Nephron progenitor cell (in vitro differentiated cells): ENCODE measurements at regions not wholly inside any gene's neighbourhood (a gene's known extent, or its start where the extent isn't known, plus 50 kb on each side); places are given as distances from the start of the nearest gene placed in this dataset.

Experiments used
- DNase-seq: peaks from one replicate; pipeline ENCODE4 v3.0.0; 2021
- H3K27ac Mint-ChIP-seq: 2 replicates; pipeline ENCODE4 v1.8.0; 2021; ENCODE audit warnings: mild to moderate bottlenecking, moderate library complexity, mixed read lengths
- H3K27me3 Mint-ChIP-seq: 2 replicates; pipeline ENCODE4 v1.8.0; 2021; ENCODE audit warnings: mild to moderate bottlenecking, low read depth, mixed read lengths; ENCODE audit not compliant: poor library complexity
- H3K36me3 Mint-ChIP-seq: 2 replicates; pipeline ENCODE4 v1.8.0; 2021; ENCODE audit warnings: low read depth, mixed read lengths
- H3K4me1 Mint-ChIP-seq: 2 replicates; pipeline ENCODE4 v1.8.0; 2021; ENCODE audit warnings: mixed read lengths
- H3K4me3 Mint-ChIP-seq: 2 replicates; pipeline ENCODE4 v1.8.0; 2021; ENCODE audit warnings: mild to moderate bottlenecking, moderate library complexity, mixed read lengths
- H3K9me3 Mint-ChIP-seq: 2 replicates; pipeline ENCODE4 v1.8.0; 2021; ENCODE audit warnings: mild to moderate bottlenecking, moderate library complexity, mixed read lengths
- CTCF ChIP-seq: fragments of 200-600 bp; sonication (generic); IDR thresholded peaks from 2 replicates; pipeline ENCODE4 v1.5.0; 2021; ENCODE audit warnings: antibody characterized with exemption

GRCh38 chr16:60304720-60305119, 1570.6 kb upstream of the GOT2 start:
- DNase-seq = no peak
- no peak overlapping the region for H3K4me3 Mint-ChIP-seq
- H3K9me3 Mint-ChIP-seq = no peaks in the 10 kb centered on the region
- H3K27me3 Mint-ChIP-seq = peaks cover 7% of the 10 kb centered on the region
- H3K27ac Mint-ChIP-seq = no peak overlapping the region
- H3K4me1 Mint-ChIP-seq = no peaks in the 10 kb centered on the region
- no peak for TF ChIP-seq CTCF
- H3K36me3 Mint-ChIP-seq = no peaks in the 10 kb centered on the region

- Mint-ChIP-seq H3K4me3 (no peak overlapping the region), H3K9me3 (no peaks in the 10 kb centered on the region), H3K27me3 (peaks cover 7% of the 10 kb centered on the region), H3K4me1 (no peaks in the 10 kb centered on the region), H3K36me3 (no peaks in the 10 kb centered on the region), H3K27ac (no peak overlapping the region)
- no peak for DNase-seq
- no peak for TF ChIP-seq CTCF
These were observed 1570.0 kb upstream of the GOT2 start for GRCh38 chr16:60304066-60304465.

- Mint-ChIP-seq H3K4me3 (no peak overlapping the region), H3K4me1 (no peaks in the 10 kb centered on the region), H3K27ac (no peak overlapping the region), H3K36me3 (no peaks in the 10 kb centered on the region), H3K9me3 (no peaks in the 10 kb centered on the region), H3K27me3 (peaks cover 4% of the 10 kb centered on the region)
- TF ChIP-seq CTCF = no peak
- no peak for DNase-seq
These were observed 1568.6 kb upstream of the GOT2 start for GRCh38 chr16:60302676-60303075.

GRCh38 chr16:60302261-60302660, 1568.1 kb upstream of the GOT2 start:
- Mint-ChIP-seq H3K27ac (no peak overlapping the region), H3K36me3 (no peaks in the 10 kb centered on the region)
- no peak for TF ChIP-seq CTCF

GRCh38 chr16:60299241-60299776, 1565.2 kb upstream of the GOT2 start:
- H3K27me3 Mint-ChIP-seq = no peaks in the 10 kb centered on the region

More at GRCh38 chr16:60302261-60302660, 1568.1 kb upstream of the GOT2 start:
- Mint-ChIP-seq H3K4me1 (no peaks in the 10 kb centered on the region), H3K9me3 (no peaks in the 10 kb centered on the region), H3K4me3 (no peak overlapping the region), H3K27me3 (peaks cover 4% of the 10 kb centered on the region)
- DNase-seq = no peak

More at GRCh38 chr16:60299241-60299776, 1565.2 kb upstream of the GOT2 start:
- no peaks in the 10 kb centered on the region for H3K36me3 Mint-ChIP-seq
- H3K4me1 Mint-ChIP-seq = no peaks in the 10 kb centered on the region
- H3K4me3 Mint-ChIP-seq = no peak overlapping the region
- no peak for DNase-seq
- no peak for TF ChIP-seq CTCF
- no peaks in the 10 kb centered on the region for H3K9me3 Mint-ChIP-seq
- no peak overlapping the region for H3K27ac Mint-ChIP-seq
